HFF-Myc (cell line): ENCODE measurements at regions not wholly inside any gene's neighbourhood (a gene's known extent, or its start where the extent isn't known, plus 50 kb on each side); places are given as distances from the start of the nearest gene placed in this dataset.

Source experiments
- DNase-seq: peaks from one replicate; pipeline ENCODE4 v3.0.0-alpha.2; 2011; ENCODE audit warnings: low read depth; ENCODE audit errors: extremely low read depth
- H3K4me3 ChIP-seq: replicated peaks from 2 replicates; pipeline ENCODE4 v1.5.1; 2011; ENCODE audit warnings: low read depth, mild to moderate bottlenecking, control low read depth, low read length
- TF ChIP-seq, protein P1 (sequence below): IDR thresholded peaks from 2 replicates; pipeline ENCODE4 v1.5.1; 2012; ENCODE audit warnings: mild to moderate bottlenecking, low read depth, low read length, control low read depth; ENCODE audit errors: missing control alignments

DNA sequence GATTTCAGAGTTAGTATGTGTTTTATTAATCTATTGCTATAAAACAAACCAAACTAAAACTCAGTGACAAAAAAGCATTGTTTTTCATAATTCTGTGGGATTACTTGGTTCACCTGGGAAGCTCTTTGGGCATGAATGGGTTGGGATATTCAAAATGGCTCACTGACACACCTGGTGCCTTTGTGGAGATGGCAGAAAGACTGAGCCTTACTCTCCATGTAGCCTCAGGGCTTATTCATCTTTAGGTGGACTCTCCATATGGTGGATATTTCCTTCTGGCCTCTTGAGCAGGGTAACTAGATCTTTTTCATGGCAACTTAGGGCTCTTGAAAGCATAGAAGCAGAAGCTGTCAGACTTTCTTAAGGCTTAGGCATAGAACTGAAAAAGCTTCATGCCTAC is 1102.8 kb upstream of the SEL1L start:
- DNase-seq: no peak
- TF ChIP-seq, protein P1, sequence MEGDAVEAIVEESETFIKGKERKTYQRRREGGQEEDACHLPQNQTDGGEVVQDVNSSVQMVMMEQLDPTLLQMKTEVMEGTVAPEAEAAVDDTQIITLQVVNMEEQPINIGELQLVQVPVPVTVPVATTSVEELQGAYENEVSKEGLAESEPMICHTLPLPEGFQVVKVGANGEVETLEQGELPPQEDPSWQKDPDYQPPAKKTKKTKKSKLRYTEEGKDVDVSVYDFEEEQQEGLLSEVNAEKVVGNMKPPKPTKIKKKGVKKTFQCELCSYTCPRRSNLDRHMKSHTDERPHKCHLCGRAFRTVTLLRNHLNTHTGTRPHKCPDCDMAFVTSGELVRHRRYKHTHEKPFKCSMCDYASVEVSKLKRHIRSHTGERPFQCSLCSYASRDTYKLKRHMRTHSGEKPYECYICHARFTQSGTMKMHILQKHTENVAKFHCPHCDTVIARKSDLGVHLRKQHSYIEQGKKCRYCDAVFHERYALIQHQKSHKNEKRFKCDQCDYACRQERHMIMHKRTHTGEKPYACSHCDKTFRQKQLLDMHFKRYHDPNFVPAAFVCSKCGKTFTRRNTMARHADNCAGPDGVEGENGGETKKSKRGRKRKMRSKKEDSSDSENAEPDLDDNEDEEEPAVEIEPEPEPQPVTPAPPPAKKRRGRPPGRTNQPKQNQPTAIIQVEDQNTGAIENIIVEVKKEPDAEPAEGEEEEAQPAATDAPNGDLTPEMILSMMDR: no peak
- H3K4me3 ChIP-seq: no peak overlapping the region

DNA sequence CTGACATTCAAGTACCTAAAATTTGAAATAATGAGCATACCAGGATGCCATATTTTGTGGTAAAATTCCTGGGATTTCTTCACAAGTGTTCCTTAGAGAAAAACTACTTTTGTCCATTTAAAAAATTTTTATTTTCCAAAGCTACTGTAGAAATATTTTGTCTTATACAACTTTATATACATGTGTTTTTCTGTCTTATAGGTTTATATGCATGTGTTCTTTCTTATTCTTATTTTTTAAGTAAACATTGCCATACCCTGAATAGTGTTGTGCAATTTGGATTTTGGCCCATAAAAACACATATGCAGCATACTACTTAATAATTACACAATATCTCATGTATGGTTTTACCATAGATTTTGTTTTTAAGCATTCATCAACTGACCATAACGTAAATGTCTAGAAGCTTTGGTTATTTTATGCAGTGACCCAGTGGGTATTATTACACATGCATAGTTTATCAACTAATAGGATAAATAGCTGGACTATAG is 1107.4 kb upstream of the SEL1L start:
- TF ChIP-seq, protein P1: no peak
- no peak for DNase-seq
- H3K4me3 ChIP-seq: no peak overlapping the region

DNA sequence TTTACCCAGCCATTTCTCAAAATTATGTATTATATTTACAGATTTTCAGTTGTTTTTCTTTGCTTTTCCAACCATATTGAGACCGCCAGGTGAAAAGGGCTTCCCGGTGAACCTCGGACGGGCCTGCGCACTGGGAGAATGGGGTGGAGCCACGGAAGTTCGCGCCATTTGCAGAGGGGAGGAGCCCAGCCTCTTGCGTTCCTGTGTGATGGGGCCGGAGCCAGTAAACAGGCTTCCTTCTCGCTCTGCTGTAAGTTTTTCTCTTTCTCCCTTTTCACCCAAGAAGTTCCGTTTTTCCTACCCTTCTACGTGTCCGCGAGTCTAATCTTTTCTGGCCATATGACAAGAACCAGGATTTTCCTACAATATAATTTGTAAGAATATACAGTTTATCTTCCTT is 1108.8 kb upstream of the SEL1L start:
- TF ChIP-seq, protein P1: no peak
- DNase-seq: no peak
- H3K4me3 ChIP-seq: no peak overlapping the region

- no peak overlapping the region for H3K4me3 ChIP-seq
- TF ChIP-seq, protein P1: no peak
- no peak for DNase-seq
These were observed 1113.6 kb upstream of the SEL1L start for GRCh38 chr14:82647088-82647810.

- no peak overlapping the region for H3K4me3 ChIP-seq
- TF ChIP-seq, protein P1: no peak
- DNase-seq: no peak
These were observed 1122.1 kb upstream of the SEL1L start for GRCh38 chr14:82655770-82656169.

GRCh38 chr14:82657186-82657675 is 1123.6 kb upstream of the SEL1L start:
- no peak for DNase-seq
- H3K4me3 ChIP-seq: no peak overlapping the region

More at GRCh38 chr14:82657186-82657675, 1123.6 kb upstream of the SEL1L start:
- TF ChIP-seq, protein P1: no peak
